SH-SY5Y (cell line): ENCODE measurements at regions not wholly inside any gene's neighbourhood (a gene's known extent, or its start where the extent isn't known, plus 50 kb on each side); places are given as distances from the start of the nearest gene placed in this dataset.

Experiments
- GATA2 ChIP-seq: IDR thresholded peaks from 2 replicates; pipeline ENCODE4 v1.6.1; 2011; ENCODE audit warnings: mild to moderate bottlenecking, low read depth, low read length
- GATA3 ChIP-seq: IDR thresholded peaks from 2 replicates; pipeline ENCODE4 v1.6.1; 2011; ENCODE audit warnings: low read depth, mild to moderate bottlenecking, low read length, moderate library complexity

DNA sequence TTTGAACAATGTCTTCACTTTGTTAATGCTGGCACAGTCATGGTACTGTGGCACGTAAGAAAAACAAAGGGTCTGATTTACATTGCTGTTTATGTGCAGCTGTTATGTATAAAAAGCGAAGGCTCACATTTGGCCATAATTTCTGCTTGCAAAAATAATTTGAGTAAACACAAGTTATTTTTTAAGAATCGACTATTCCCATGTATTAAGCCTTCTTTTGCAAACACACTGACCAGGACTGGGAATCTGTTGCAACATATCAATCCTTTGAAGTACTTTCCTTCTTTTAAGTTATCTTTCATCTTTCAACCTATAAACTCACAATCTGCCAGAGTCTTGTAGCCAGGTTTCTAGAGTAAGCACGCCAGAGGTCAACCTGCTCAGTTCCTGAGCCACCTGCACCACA is 145.4 kb upstream of the BMP4 start:
- TF ChIP-seq GATA2 (no peak), GATA3 (no peak)
